22Rv1 (cell line): ENCODE measurements at regions not wholly inside any gene's neighbourhood (a gene's known extent, or its start where the extent isn't known, plus 50 kb on each side); places are given as distances from the start of the nearest gene placed in this dataset.

Source experiments
- CTCF ChIP-seq: fragments of 450-650 bp; IDR thresholded peaks from 2 replicates; pipeline ENCODE4 v1.5.1; 2017; ENCODE audit warnings: mild to moderate bottlenecking
- ZFX ChIP-seq: fragments of 450-650 bp; IDR thresholded peaks from 2 replicates; pipeline ENCODE4 v1.6.1; 2017; ENCODE audit warnings: antibody characterized with exemption, borderline replicate concordance

DNA sequence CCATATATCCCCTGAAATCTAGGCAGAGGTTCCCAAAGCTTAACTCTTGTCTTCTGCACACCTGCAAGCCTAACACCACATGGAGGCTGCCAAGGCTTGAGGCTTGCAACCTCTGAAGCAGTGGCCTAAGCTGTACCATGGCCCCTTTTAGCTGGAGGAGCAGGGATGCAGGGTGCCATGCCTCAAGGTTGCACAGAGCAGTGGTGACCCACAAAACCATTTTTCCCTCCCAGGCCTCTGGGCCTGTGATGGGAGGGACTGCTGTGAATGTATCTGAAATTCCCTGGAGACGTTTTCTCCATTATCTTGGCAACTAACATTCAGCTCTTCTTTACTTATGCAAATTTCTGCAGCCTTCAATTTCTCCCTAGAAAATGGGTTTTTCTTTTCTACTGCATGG lies 210.0 kb upstream of the KITLG start:
- no peak for TF ChIP-seq CTCF
- no peak for TF ChIP-seq ZFX
